PC-3 (cell line): ENCODE measurements at regions not wholly inside any gene's neighbourhood (a gene's known extent, or its start where the extent isn't known, plus 50 kb on each side); places are given as distances from the start of the nearest gene placed in this dataset.

Experiments
- ATAC-seq: fragments of 200-7000 bp; cut with Tn5 transposase; 2 replicates; pipeline ENCODE4 v1.9.1; 2020; ENCODE audit warnings: mild to moderate bottlenecking, moderate library complexity
- BruUV-seq: library from RNA; stranded (reverse); fragments of 400-500 nt; replicated peaks from 2 replicates; lab custom pipeline; 2021; lab: Mats Ljungman, UMichigan
- CTCF ChIA-PET: fragments of 300-600 bp; sonication (Branson Sonifier 250); formaldehyde crosslinking; loops from one replicate; lab custom pipeline; 2022; ENCODE audit warnings: antibody characterized with exemption; lab: Charles Lee
- POLR2A ChIA-PET: fragments of 300-600 bp; sonication (Branson Sonifier 250); formaldehyde crosslinking; loops from one replicate; lab custom pipeline; 2022; ENCODE audit warnings: antibody characterized with exemption; ENCODE audit not compliant: unreplicated experiment; lab: Charles Lee
- DNase-seq: peaks from one replicate; pipeline ENCODE4 v3.0.0-alpha.2; 2015
- H2AFZ ChIP-seq: fragments of 300-600 bp; sonication (generic); 2 replicates; pipeline ENCODE4 v1.6.0; 2016; ENCODE audit warnings: antibody characterized with exemption, low read length
- H3F3A ChIP-seq: fragments of 300-600 bp; sonication (generic); one replicate; pipeline ENCODE4 v1.6.0; 2017; ENCODE audit warnings: antibody characterized with exemption, low read length, control low read depth, mild to moderate bottlenecking; ENCODE audit not compliant: unreplicated experiment
- H3K27ac ChIP-seq: fragments of 300-600 bp; sonication (generic); 2 replicates; pipeline ENCODE4 v1.5.1; 2016; ENCODE audit warnings: mild to moderate bottlenecking, low read length
- H3K27me3 ChIP-seq: fragments of 300-600 bp; sonication (generic); 2 replicates; pipeline ENCODE4 v1.6.1; 2016; ENCODE audit warnings: low read length, mixed read lengths
- H3K36me3 ChIP-seq: fragments of 300-600 bp; sonication (generic); 2 replicates; pipeline ENCODE4 v1.6.1; 2016; ENCODE audit warnings: low read depth, mixed run types, low read length, mixed read lengths
- H3K4me1 ChIP-seq: fragments of 300-600 bp; sonication (generic); 2 replicates; pipeline ENCODE4 v1.5.1; 2016; ENCODE audit warnings: low read length; ENCODE audit not compliant: insufficient read depth
- H3K4me2 ChIP-seq: fragments of 300-600 bp; sonication (generic); 2 replicates; pipeline ENCODE4 v1.6.0; 2016; ENCODE audit warnings: low read length
- H3K4me3 ChIP-seq: fragments of 300-600 bp; sonication (generic); 2 replicates; pipeline ENCODE4 v1.5.1; 2016; ENCODE audit warnings: mild to moderate bottlenecking, low read length, mixed read lengths
- H3K79me2 ChIP-seq: fragments of 300-600 bp; sonication (generic); 2 replicates; pipeline ENCODE4 v1.6.1; 2017; ENCODE audit warnings: low read length, mixed read lengths
- H3K9ac ChIP-seq: fragments of 300-600 bp; sonication (generic); 2 replicates; pipeline ENCODE4 v1.6.0; 2016; ENCODE audit warnings: mild to moderate bottlenecking, low read length
- H3K9me2 ChIP-seq: fragments of 300-600 bp; sonication (generic); replicated peaks from 2 replicates; pipeline ENCODE4 v1.6.1; 2016; ENCODE audit warnings: mixed run types, low read length, mixed read lengths
- H3K9me3 ChIP-seq: fragments of 300-600 bp; sonication (generic); 2 replicates; pipeline ENCODE4 v1.6.1; 2016; ENCODE audit warnings: low read length, mixed read lengths
- H4K20me1 ChIP-seq: fragments of 300-600 bp; sonication (generic); 2 replicates; pipeline ENCODE4 v1.6.1; 2016; ENCODE audit warnings: low read length, mixed read lengths
- EZH2 ChIP-seq: fragments of 300-600 bp; sonication (generic); IDR thresholded peaks from one replicate; pipeline ENCODE4 v1.6.1; 2017; ENCODE audit warnings: antibody characterized with exemption, mild to moderate bottlenecking, low read length; ENCODE audit not compliant: unreplicated experiment
- EZH2phosphoT487 ChIP-seq: fragments of 300-600 bp; sonication (generic); IDR thresholded peaks from 2 replicates; pipeline ENCODE4 v1.6.1; 2018; ENCODE audit warnings: mild to moderate bottlenecking, antibody characterized with exemption, low read length, borderline replicate concordance
- intact Hi-C: fragments of 100-400 bp; cut with micrococcal nuclease; formaldehyde crosslinking; loops from 2 replicates; pipeline ENCODE4 v1.9.0; 2023
- TF ChIP-seq, protein P1 (sequence below): fragments of 300-600 bp; sonication (generic); conservative IDR thresholded peaks from 2 replicates; pipeline ENCODE4 v1.5.1; 2017; ENCODE audit warnings: antibody characterized with exemption, low read depth, mild to moderate bottlenecking, low read length

- ATAC-seq (no peak), DNase-seq (no peak)
- H4K20me1 ChIP-seq: no peaks in the 10 kb centered on the region
- H3K9ac ChIP-seq: no peak overlapping the region
- peaks cover 7% of the 10 kb centered on the region; the same call in 1 of the 2 replicates for H3K79me2 ChIP-seq
- H3K4me3 ChIP-seq: no peak overlapping the region
- TF ChIP-seq, protein P1, sequence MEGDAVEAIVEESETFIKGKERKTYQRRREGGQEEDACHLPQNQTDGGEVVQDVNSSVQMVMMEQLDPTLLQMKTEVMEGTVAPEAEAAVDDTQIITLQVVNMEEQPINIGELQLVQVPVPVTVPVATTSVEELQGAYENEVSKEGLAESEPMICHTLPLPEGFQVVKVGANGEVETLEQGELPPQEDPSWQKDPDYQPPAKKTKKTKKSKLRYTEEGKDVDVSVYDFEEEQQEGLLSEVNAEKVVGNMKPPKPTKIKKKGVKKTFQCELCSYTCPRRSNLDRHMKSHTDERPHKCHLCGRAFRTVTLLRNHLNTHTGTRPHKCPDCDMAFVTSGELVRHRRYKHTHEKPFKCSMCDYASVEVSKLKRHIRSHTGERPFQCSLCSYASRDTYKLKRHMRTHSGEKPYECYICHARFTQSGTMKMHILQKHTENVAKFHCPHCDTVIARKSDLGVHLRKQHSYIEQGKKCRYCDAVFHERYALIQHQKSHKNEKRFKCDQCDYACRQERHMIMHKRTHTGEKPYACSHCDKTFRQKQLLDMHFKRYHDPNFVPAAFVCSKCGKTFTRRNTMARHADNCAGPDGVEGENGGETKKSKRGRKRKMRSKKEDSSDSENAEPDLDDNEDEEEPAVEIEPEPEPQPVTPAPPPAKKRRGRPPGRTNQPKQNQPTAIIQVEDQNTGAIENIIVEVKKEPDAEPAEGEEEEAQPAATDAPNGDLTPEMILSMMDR: no peak
- TF ChIP-seq EZH2 (no peak), EZH2phosphoT487 (no peak)
- intact Hi-C loops: no loop called here
- H2AFZ ChIP-seq: peak overlapping the region; percentile 52; the same call in 1 of the 2 replicates
- ChIA-PET POLR2A (no interaction called here), CTCF (no interaction called here)
- H3K9me3 ChIP-seq: no peaks in the 10 kb centered on the region
- H3F3A ChIP-seq: no peaks in the 10 kb centered on the region
- no peak overlapping the region for H3K27ac ChIP-seq
- H3K4me2 ChIP-seq: peak overlapping the region; percentile 47; the same call in 1 of the 2 replicates
- no peaks in the 10 kb centered on the region for H3K36me3 ChIP-seq
- H3K4me1 ChIP-seq: peaks cover 17% of the 10 kb centered on the region
- BruUV-seq: no TSS peak
- H3K9me2 ChIP-seq: no peaks in the 10 kb centered on the region
- no peaks in the 10 kb centered on the region for H3K27me3 ChIP-seq
Measured at GRCh38 chr21:31553926-31554325, 105.6 kb upstream of the SOD1 start.

GRCh38 chr21:31553461-31553860 lies 106.0 kb upstream of the SOD1 start:
- Histone ChIP-seq H3K36me3 (no peaks in the 10 kb centered on the region), H3K27me3 (no peaks in the 10 kb centered on the region), H3K79me2 (peaks cover 7% of the 10 kb centered on the region; the same call in 1 of the 2 replicates), H3K4me3 (no peak overlapping the region), H3K9me3 (no peaks in the 10 kb centered on the region), H3K27ac (no peak overlapping the region), H3K4me1 (peaks cover 17% of the 10 kb centered on the region), H3F3A (no peaks in the 10 kb centered on the region), H3K9me2 (no peaks in the 10 kb centered on the region), H3K9ac (no peak overlapping the region), H2AFZ (no peak overlapping the region), H3K4me2 (no peak overlapping the region), H4K20me1 (no peaks in the 10 kb centered on the region)
- TF ChIP-seq EZH2: no peak
- TF ChIP-seq, protein P1: no peak
- intact Hi-C loops: no loop called here
- DNase-seq: no peak
- ChIA-PET CTCF (no interaction called here), POLR2A (no interaction called here)
- ATAC-seq: no peak
- BruUV-seq: no TSS peak

GRCh38 chr21:31552826-31553225 lies 106.7 kb upstream of the SOD1 start:
- ATAC-seq (no peak), DNase-seq (no peak)
- H3K9ac ChIP-seq: no peak overlapping the region
- no peaks in the 10 kb centered on the region for H3F3A ChIP-seq
- intact Hi-C loops: no loop called here
- no peaks in the 10 kb centered on the region for H4K20me1 ChIP-seq
- no peaks in the 10 kb centered on the region for H3K9me2 ChIP-seq
- H3K4me2 ChIP-seq: no peak overlapping the region
- no peak overlapping the region for H3K27ac ChIP-seq
- no peak overlapping the region for H2AFZ ChIP-seq
- no peaks in the 10 kb centered on the region for H3K27me3 ChIP-seq
- no peaks in the 10 kb centered on the region for H3K9me3 ChIP-seq
- no TSS peak for BruUV-seq
- peaks cover 17% of the 10 kb centered on the region for H3K4me1 ChIP-seq
- no peaks in the 10 kb centered on the region for H3K36me3 ChIP-seq
- TF ChIP-seq EZH2phosphoT487 (no peak), EZH2 (no peak)
- TF ChIP-seq, protein P1: no peak
- H3K79me2 ChIP-seq: peaks cover 7% of the 10 kb centered on the region; the same call in 1 of the 2 replicates
- H3K4me3 ChIP-seq: no peak overlapping the region
- CTCF ChIA-PET: no interaction called here
- POLR2A ChIA-PET: no interaction called here
